ENCODE measurements at regions not wholly inside any gene's neighbourhood (a gene's known extent, or its start where the extent isn't known, plus 50 kb on each side); places are given as distances from the start of the nearest gene placed in this dataset.

- no peak for TF ChIP-seq ZNF212 (CRISPR knock-in tag; IDR thresholded peaks at IDR 0.05)
- no peak for TF ChIP-seq CTCF (IDR thresholded peaks at IDR 0.05 in 2 of 3, conservative IDR thresholded peaks at IDR 0.05 in 1 of 3; ENCODE audit: insufficient read depth in 2 of 3, low read depth in 1 of 3, low read length in 3 of 3)
- no peak for TF ChIP-seq CREB1 (IDR thresholded peaks at IDR 0.05)
- no peak for TF ChIP-seq CREB1 (CRISPR knock-in tag; IDR thresholded peaks at IDR 0.05)
- TF ChIP-seq NRF1 (conservative IDR thresholded peaks at IDR 0.05 in 1 of 2, IDR thresholded peaks at IDR 0.05 in 1 of 2): no peak
- no peak for TF ChIP-seq FOSL1 (tag; conservative IDR thresholded peaks at IDR 0.05)
- no peak for TF ChIP-seq ZKSCAN8 (CRISPR knock-in tag; IDR thresholded peaks at IDR 0.05)
- TF ChIP-seq LCOR (CRISPR knock-in tag; IDR thresholded peaks at IDR 0.05): no peak
- TF ChIP-seq FOXJ3 (CRISPR knock-in tag; IDR thresholded peaks at IDR 0.05): no peak
- no peak for TF ChIP-seq ATF3 (IDR thresholded peaks at IDR 0.05)
- TF ChIP-seq ATF3 (CRISPR knock-in tag; conservative IDR thresholded peaks at IDR 0.05): no peak
- no peak for TF ChIP-seq HMG20B (CRISPR knock-in tag; IDR thresholded peaks at IDR 0.05)
- TF ChIP-seq BHLHE40 (IDR thresholded peaks at IDR 0.05; ENCODE audit: low read length): no peak
- no peak for TF ChIP-seq ZNF174 (CRISPR knock-in tag; IDR thresholded peaks at IDR 0.05)
- TF ChIP-seq ZNF23 (CRISPR knock-in tag; IDR thresholded peaks at IDR 0.05): no peak
Measured at GRCh38 chr11:106467501-106467900, 390.0 kb downstream of the AASDHPPT start.

All from K562 (cell line).